Glutamatergic neuron (in vitro differentiated cells): ENCODE measurements at regions not wholly inside any gene's neighbourhood (a gene's known extent, or its start where the extent isn't known, plus 50 kb on each side); places are given as distances from the start of the nearest gene placed in this dataset.

Experiments used
- DNase-seq: peaks from one replicate; pipeline ENCODE4 v3.0.0; 2022
- H3K27ac Mint-ChIP-seq: one replicate; pipeline ENCODE4 v1.8.0; 2020; ENCODE audit warnings: mild to moderate bottlenecking, mixed read lengths, inconsistent platforms; ENCODE audit not compliant: unreplicated experiment
- H3K27me3 Mint-ChIP-seq: one replicate; pipeline ENCODE4 v1.8.0; 2020; ENCODE audit warnings: mild to moderate bottlenecking, moderate library complexity, mixed read lengths, inconsistent platforms; ENCODE audit not compliant: unreplicated experiment
- H3K36me3 Mint-ChIP-seq: one replicate; pipeline ENCODE4 v1.8.0; 2020; ENCODE audit warnings: mild to moderate bottlenecking, mixed read lengths, inconsistent platforms; ENCODE audit not compliant: unreplicated experiment
- H3K4me1 Mint-ChIP-seq: one replicate; pipeline ENCODE4 v1.8.0; 2020; ENCODE audit warnings: mild to moderate bottlenecking, low read depth, mixed read lengths, inconsistent platforms; ENCODE audit not compliant: unreplicated experiment
- H3K4me3 Mint-ChIP-seq: one replicate; pipeline ENCODE4 v1.8.0; 2020; ENCODE audit warnings: mild to moderate bottlenecking, mixed read lengths, inconsistent platforms; ENCODE audit not compliant: unreplicated experiment
- H3K9me3 Mint-ChIP-seq: one replicate; pipeline ENCODE4 v1.8.0; 2020; ENCODE audit warnings: mild to moderate bottlenecking, moderate library complexity, mixed read lengths, inconsistent platforms; ENCODE audit not compliant: unreplicated experiment
- CTCF ChIP-seq: fragments of 200-600 bp; sonication (generic); IDR thresholded peaks from one replicate; pipeline ENCODE4 v1.5.0; 2021; ENCODE audit not compliant: partially characterized antibody, unreplicated experiment

- no peak for TF ChIP-seq CTCF
- Mint-ChIP-seq H3K27me3 (peaks cover 2% of the 10 kb centered on the region), H3K27ac (peak overlapping the region; percentile 34), H3K4me3 (no peak overlapping the region), H3K9me3 (peaks cover 2% of the 10 kb centered on the region), H3K36me3 (no peaks in the 10 kb centered on the region), H3K4me1 (peaks cover 4% of the 10 kb centered on the region)
- no peak for DNase-seq
Measured at GRCh38 chr5:93929131-93929530, 187.7 kb upstream of the POU5F2 start.

GRCh38 chr5:93926831-93927620 is 185.6 kb upstream of the POU5F2 start:
- no peak for TF ChIP-seq CTCF
- Mint-ChIP-seq H3K4me3 (no peak overlapping the region), H3K9me3 (no peaks in the 10 kb centered on the region), H3K36me3 (no peaks in the 10 kb centered on the region), H3K4me1 (peaks cover 4% of the 10 kb centered on the region), H3K27ac (no peak overlapping the region), H3K27me3 (no peaks in the 10 kb centered on the region)
- DNase-seq, result no peak

GRCh38 chr5:93925321-93925720 is 183.9 kb upstream of the POU5F2 start:
- Mint-ChIP-seq H3K4me1 (peaks cover 4% of the 10 kb centered on the region), H3K9me3 (no peaks in the 10 kb centered on the region), H3K4me3 (no peak overlapping the region), H3K27me3 (no peaks in the 10 kb centered on the region), H3K27ac (no peak overlapping the region), H3K36me3 (no peaks in the 10 kb centered on the region)
- TF ChIP-seq CTCF, result no peak
- DNase-seq, result no peak

- no peaks in the 10 kb centered on the region for H3K36me3 Mint-ChIP-seq
- H3K4me1 Mint-ChIP-seq, result peaks cover 4% of the 10 kb centered on the region
- H3K27me3 Mint-ChIP-seq, result no peaks in the 10 kb centered on the region
- no peak for TF ChIP-seq CTCF
- no peak overlapping the region for H3K4me3 Mint-ChIP-seq
- no peak overlapping the region for H3K27ac Mint-ChIP-seq
- DNase-seq, result no peak
- no peaks in the 10 kb centered on the region for H3K9me3 Mint-ChIP-seq
Measured at GRCh38 chr5:93924628-93925027, 183.2 kb upstream of the POU5F2 start.

- no peak for TF ChIP-seq CTCF
- no peak for DNase-seq
- Mint-ChIP-seq H3K4me1 (peaks cover 2% of the 10 kb centered on the region), H3K4me3 (no peak overlapping the region), H3K36me3 (no peaks in the 10 kb centered on the region), H3K27ac (no peak overlapping the region), H3K27me3 (no peaks in the 10 kb centered on the region), H3K9me3 (no peaks in the 10 kb centered on the region)
Measured at GRCh38 chr5:93922551-93922950, 181.2 kb upstream of the POU5F2 start.
